Stimulated activated CD4-positive, alpha-beta T cell treated with anti-CD3 and anti-CD28 coated beads, Interleukin-12 subunit alpha, Interleukin-12 subunit beta, amount 100 ng/mL, for 48 hours (primary cell): ENCODE measurements at regions not wholly inside any gene's neighbourhood (a gene's known extent, or its start where the extent isn't known, plus 50 kb on each side); places are given as distances from the start of the nearest gene placed in this dataset.

Source experiments
- DNase-seq, 3 donors: peaks; one replicate each; pipeline ENCODE4 v3.0.0-alpha.2; 2020; ENCODE audit warnings: low read depth in 2 of 3, low spot score in 1 of 3

DNA sequence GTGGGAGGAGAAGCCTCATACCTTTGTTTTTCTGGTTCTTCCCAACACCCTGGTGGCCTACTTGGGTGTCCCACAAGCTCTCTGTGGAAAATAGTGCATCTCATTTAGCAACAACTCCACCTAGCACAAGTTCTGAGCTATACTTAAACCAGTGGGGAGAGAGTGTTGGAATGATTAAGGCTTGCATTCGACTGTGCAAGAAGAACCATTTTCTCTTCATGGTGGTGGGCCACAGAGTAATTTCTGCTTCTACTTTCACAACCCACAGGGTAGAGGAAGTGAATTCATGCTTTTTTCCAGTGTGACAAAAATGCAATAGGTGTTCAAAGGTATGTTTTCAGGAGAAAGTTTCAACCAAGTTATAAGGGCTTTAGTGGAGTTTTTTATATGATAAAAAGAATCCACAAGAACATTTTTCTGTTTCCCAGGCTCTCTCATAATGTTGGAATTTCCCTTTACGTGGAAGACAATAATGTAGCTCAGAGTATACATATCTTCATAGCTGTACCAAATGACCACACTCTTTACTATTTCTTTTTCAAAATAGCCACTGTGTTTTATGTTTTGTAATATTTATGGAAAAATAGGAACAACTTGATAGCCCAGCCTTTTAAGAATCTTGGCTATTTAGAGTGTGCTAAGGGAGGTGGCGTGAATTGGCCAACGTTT, 80.3 kb upstream of the HHIP start:
- no peak for DNase-seq

DNA sequence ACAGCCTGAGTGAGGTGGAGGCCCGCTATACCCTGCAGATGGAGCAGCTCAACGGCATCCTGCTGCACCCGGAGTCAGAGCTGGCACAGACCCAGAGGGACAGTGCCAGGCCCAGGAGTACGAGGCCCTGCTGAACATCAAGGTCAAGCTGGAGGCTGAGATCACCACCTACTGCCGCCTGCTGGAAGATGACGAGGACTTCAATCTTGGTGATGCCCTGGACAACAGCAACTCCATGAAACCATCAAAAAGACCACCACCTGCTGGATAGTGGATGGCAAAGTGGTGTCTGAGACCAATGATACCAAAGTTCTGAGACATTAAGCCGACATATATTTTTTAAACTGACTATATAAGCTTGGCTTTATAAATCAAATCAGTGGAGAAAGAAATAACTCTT, 73.3 kb upstream of the HHIP start:
- DNase-seq, result no peak

DNA sequence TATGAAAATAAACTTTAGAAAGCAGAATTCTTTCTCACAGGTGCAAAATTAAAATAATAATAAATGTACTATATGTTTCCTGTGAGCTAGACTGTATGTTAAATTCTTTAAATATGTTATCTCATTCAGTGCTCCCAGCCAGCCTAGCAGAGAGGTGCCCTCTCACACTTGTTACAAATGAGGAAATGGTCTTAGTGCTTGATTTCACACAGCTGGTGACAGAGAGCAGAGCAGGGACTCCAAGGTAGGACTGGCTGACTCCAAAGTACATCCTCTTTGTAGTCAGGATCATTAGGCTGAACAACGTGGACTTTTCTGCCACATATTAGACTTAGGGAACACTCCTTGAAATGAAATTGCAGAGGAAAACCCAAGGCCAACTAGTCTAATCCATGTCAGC, 72.0 kb upstream of the HHIP start:
- no peak for DNase-seq

DNA sequence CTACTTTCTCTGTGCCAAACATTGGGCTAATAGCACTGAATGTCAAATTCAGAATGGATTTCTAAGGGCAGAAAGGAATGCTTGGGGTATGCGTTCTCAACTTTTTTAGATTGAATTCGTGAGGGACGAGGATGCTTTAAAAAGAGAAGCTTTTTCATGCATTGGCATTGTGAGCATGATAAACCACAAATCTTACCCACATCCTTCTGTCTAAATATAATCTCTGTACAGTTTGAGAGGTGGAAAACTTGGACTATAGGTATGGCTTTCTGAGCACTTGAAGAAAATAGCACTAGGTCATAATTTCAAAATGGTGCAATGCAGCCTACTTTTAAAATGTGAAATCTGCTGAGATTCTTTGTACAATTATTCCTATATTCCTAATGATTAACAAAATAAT, 71.4 kb upstream of the HHIP start:
- no peak for DNase-seq

DNA sequence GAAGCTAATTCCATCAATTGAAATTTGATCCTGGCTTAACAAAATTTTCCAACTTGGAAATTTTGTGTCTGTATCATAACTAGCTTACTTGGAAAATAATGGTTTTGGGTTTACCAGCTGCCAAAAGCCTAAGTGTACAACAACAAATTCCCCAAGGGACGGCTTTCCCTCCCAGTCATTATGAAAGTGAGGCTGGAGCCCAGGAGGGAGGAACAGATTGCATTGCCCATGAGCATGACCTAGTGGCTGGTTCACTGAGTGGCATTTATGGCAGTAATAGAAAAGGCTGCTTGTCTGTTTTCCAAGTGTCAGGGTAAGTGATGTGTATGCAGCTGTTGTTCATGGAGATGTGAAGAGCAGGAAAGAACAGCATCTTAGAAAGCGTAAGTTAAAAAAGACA, 70.8 kb upstream of the HHIP start:
- no peak for DNase-seq

DNA sequence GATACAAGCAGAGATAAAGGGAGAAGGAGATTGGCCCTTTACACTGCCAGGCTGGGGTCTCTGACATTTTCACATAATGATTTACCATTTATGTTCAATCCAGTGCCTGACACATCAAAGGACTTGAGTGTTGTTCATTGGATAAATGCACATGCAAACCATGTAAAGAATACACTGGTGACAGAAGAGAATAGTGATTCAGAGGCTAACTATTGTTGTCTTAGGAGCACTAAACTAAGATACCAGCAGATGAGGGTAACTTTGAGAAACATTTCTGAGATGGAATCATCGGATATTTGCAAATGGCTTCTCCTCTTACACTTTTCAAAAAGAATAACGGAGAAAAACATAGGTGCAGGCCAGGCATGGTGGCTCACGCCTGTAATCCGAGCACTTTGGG, 67.3 kb upstream of the HHIP start:
- DNase-seq, result no peak

DNA sequence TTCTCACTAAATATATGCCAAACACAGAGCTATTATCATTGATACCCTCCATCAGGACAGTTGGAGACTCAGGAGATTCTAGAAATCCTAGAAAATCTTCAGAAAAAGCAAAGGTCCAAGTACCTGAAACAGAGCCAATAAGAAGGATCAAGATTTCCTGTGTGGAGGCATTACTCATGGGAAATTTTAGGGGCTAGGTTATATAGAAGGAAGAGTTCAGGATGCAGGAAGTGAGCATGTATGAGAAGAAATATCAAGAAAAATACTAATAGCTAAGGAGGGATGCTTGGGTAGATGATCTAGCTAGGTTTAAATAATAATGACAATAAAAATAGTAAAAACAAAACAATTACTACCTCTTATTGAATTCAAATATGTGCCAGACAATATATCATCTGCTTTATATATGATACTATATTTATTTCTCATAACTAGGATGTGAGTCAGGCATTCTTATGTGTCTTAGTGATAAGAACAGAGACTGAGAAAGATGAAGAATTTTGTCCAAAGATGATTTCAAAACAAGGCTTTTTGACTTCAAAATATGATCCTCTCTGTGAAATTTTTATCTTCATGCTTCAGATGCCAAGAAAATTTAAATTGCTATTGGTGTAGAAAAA, 66.4 kb upstream of the HHIP start:
- no peak for DNase-seq

DNA sequence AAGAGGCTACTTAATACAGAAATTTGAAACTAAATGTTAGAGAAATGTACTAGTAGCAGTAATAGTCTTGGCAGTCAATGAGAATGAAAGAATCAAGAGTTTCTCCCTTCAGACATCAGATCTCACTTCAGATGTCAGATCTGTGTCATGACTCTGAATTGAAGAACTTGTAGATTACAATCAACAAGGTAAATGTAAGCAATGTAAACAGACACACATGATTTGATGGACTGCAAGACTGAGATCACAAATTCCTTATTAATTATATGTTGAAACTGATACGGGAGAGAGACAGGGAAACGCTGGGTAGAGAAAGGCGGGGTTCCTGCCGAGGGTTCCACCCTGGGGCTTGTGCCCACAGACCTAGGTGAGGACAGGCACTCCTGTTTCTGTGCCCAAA, 65.5 kb upstream of the HHIP start:
- DNase-seq, result no peak

DNA sequence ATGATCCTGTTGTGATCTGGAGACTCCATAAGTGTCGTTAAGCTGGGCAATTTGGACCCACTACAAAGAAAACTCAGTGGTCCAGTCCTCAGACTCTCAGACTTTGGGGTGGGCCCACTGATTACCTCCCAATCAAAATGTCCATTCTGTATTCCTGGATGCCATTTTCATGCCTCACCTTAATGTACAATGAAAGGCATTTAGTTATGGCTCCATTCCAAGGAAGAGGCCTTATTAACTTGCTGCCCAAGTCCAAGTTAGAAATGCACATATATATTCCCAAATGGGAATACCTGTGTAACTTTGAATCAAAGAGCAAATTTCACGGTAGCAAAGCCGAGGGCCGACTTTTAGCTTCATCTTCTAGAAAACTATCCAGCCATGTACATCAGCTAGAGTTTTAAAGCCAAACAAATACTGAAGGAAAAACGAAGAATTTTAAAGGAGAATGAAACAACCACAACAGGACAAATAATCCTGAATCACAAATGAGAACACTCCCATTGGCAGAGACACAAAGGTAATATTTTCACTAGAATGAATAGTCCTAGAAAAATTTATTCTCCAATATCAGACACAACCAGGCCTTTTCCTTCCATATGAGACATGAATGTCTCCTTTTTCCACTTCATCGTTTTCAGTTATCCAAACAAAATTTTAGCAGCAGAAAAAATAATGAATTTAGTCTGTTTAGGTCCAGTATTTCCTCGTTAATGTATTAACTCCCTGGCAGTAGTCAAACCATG, 63.7 kb upstream of the HHIP start:
- DNase-seq, result no peak

DNA sequence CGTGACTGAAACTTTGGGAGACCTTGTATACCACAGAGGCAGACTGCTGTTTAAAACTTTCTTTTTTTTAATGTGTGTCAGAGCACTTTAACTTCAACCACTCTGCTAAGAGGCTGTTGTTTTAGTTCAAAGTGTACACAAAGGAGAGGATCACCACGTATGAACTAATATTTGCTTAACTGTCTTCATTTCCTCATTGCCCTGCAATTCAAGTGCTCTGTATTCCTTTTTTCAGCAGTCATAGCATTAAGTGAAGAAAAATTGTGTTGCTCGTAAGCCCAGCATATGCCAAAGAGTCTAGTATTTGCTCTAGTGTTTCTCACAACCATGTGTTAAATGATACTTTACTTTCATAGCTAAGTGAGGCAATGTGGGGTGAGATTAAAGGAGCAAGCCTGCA, 63.0 kb upstream of the HHIP start:
- no peak for DNase-seq

DNA sequence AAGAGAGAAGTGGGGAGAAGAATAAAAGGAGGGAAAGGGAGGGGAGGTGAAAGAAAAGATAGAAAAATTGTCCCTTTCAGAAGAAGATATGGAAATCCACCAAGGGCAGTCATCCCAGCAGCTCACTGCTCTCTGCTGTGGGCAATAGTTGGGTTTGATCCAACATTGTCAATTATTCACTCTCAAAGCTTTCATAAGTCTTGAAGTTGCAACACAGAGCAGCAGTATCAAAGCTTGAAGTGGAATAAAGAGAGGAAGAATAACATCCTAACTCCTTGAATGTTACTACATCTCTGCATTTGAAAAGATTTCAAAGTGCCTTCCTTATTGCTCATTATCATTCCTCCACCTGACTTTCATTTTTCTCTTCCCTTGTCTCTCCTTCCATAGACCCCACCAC, 62.3 kb upstream of the HHIP start:
- DNase-seq, result no peak

DNA sequence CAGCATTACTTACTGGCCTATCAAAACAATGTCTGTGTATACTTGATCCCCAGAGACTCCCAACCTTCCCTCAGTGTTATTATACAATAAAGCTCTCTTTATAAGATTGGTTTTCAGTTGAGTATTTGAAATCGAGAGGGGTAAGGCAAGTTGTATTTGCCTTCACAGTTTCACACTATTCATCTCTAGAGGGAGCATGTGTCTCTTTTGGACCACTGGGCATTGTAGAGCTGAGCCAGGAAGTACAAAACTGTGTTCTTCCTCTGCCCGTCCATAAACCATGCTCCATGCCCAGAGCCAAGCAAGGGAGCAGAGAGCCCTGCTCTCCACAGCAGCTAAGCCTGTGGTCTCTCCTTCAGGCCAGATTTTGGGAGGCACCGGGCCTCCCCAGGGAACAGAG, 61.5 kb upstream of the HHIP start:
- no peak for DNase-seq

DNA sequence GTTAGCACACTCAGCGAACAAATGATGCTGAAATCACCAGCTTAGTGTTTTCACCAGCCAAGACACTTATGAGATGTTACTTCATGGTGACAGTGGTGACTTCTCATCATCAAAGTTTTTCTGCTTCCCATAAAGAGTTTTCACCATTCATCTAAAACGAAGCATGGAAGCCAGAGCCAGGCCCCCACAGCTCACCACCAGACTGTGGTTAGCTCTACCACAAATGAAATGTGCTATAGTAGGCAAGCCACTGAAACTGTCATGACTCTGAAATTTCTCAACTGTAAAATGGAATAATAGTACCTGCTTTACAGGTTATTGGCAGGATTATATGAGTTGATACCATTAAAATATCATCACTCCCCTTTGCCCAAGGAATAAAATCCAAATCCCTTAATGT, 56.4 kb upstream of the HHIP start:
- DNase-seq, result no peak

DNA sequence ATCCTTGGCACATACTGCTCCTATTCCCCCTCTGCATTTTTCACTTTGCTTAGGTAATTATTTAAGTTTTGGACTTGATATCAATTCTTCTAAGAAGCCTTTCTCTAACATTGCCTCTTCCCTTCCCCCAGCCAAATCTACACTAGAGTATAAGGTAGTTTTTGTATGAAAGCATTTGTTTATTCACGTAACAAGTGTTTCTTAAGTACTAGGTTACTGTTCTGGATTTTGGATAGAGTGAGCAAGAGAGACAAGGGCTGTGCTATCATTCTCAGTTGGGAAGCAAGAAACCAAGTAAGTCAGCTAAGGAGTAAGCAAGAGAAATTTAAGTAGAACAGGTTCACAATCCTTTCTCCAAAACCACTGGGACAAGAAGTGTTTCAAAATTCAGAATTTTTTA, 55.9 kb upstream of the HHIP start:
- no peak for DNase-seq

DNA sequence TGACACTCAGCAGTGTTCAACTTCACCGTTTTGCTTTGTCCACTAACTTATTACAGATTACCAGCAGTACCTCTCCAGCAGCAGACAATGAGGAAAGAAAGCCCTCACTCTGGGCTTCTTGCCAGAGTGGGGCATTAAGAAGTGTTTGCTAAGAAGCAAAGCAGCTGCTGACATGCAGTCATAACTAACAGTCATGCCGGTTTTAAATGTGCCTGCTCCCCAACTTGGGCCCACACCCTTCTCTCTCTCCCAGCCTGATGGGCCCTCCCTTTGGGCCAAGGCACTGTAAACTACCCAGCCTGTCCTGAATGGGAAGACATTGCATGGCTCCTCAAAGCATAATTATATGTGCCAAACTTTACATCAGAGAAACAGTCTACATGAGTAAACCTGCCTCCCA, 54.6 kb upstream of the HHIP start:
- no peak for DNase-seq

DNA sequence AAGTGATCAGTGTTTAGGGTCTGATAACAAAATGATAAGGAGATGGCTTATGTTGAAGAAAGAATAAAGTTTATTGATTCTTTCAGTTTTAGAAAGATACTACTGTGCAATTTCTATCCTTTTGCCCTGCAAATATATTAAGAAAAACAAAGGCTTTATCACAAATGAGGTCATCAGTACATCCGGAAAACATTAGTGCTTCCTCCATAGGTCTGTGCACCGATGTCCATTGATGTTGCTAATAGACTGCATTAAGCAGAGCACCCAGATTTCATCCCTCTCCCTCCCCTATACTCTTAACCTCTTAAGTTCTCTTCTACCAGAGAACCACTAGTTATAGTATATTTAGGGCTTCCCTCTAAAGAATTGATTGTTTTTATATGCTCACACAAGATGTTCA, 53.7 kb upstream of the HHIP start:
- DNase-seq, result no peak

DNA sequence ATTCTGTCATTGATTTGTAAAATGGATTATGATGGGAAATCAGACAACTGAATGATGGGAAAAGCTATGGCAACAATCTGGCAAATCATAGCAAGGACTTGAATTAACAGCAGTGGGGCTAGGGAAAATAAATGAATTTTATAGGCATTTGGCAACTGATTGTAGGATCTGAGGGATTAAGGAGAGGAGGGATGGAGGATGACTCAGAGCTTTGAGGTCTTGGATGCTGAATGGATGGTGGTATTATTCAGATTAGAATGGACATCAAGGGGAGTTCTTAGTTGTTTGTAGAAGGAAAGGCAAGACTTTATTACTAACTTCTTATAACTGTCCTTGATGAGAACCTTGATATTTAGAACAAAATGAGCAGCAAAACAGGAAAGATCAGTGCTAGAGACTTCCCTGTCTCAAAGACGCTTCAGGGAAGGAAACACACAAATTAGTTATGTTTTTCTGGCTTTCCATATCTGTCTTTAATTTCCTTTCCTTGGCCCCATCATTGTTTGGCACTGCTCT, 51.4 kb upstream of the HHIP start:
- DNase-seq, result no peak

DNA sequence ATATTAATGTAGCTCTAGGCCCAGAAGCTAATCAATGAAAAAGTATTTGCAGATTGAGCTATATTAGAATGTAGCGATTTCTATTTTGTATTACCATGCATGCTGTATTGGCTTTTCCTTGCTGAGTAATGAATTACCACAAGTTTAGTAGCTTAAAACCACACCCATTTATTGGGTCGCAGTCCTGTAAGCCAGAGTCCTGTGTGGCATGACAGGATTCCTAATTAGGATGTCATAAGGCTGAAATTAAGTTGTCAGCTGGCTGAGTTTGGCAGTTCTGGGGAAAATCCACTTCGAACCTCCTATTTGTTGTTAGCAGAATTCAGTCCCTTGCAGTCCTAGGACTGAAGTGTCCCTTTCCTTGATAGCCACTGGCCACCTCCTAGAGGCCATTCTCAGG, 50.3 kb upstream of the HHIP start:
- no peak for DNase-seq
